WTC11 (cell line): ENCODE measurements at regions not wholly inside any gene's neighbourhood (a gene's known extent, or its start where the extent isn't known, plus 50 kb on each side); places are given as distances from the start of the nearest gene placed in this dataset.

Source experiments
- ATAC-seq: fragments of 200-7000 bp; cut with Tn5 transposase; 2 replicates; pipeline ENCODE4 v1.10.0; 2021; ENCODE audit warnings: mild to moderate bottlenecking, moderate library complexity
- CTCF ChIA-PET: fragments of 300-600 bp; sonication (Branson Sonifier 250); formaldehyde crosslinking; loops from one replicate; lab custom pipeline; 2021; ENCODE audit warnings: antibody characterized with exemption; lab: Charles Lee
- POLR2A ChIA-PET: fragments of 350-600 bp; sonication (Branson Sonifier 250); formaldehyde crosslinking; loops from one replicate; lab custom pipeline; 2021; ENCODE audit warnings: antibody characterized with exemption; lab: Charles Lee
- DNase-seq: peaks from one replicate; pipeline ENCODE4 v3.0.0; 2021; ENCODE audit warnings: low spot score
- H3K27ac Mint-ChIP-seq: 2 replicates; pipeline ENCODE4 v1.8.0; 2021; ENCODE audit warnings: mixed read lengths
- H3K27me3 Mint-ChIP-seq: 2 replicates; pipeline ENCODE4 v1.8.0; 2021; ENCODE audit warnings: low read depth, mild to moderate bottlenecking, moderate library complexity, mixed read lengths
- H3K36me3 Mint-ChIP-seq: 2 replicates; pipeline ENCODE4 v1.8.0; 2021; ENCODE audit warnings: mixed read lengths
- H3K4me1 Mint-ChIP-seq: 2 replicates; pipeline ENCODE4 v1.8.0; 2022; ENCODE audit warnings: mixed read lengths
- H3K4me3 Mint-ChIP-seq: 2 replicates; pipeline ENCODE4 v1.8.0; 2021; ENCODE audit warnings: mild to moderate bottlenecking, moderate library complexity, mixed read lengths
- H3K9me3 Mint-ChIP-seq: 2 replicates; pipeline ENCODE4 v1.8.0; 2021; ENCODE audit warnings: mixed read lengths
- CBFB ChIP-seq: sonication (generic); formaldehyde crosslinking; IDR thresholded peaks from 2 replicates; pipeline ENCODE4 v1.8.1; 2022; ENCODE audit warnings: mild to moderate bottlenecking, low read depth, missing genetic modification reagents
- EMX1 ChIP-seq: fragments of 250-450 bp; sonication (Bioruptor Pico); IDR thresholded peaks from 2 replicates; pipeline ENCODE4 v1.8.0; 2021; ENCODE audit warnings: mild to moderate bottlenecking
- IRF2 ChIP-seq: sonication (generic); formaldehyde crosslinking; IDR thresholded peaks from 2 replicates; pipeline ENCODE4 v1.8.0; 2022; ENCODE audit warnings: low read depth, missing genetic modification reagents, borderline replicate concordance
- JUN ChIP-seq: sonication (generic); formaldehyde crosslinking; IDR thresholded peaks from 2 replicates; pipeline ENCODE4 v1.8.0; 2023; ENCODE audit warnings: mild to moderate bottlenecking, missing genetic modification reagents
- KAT7 ChIP-seq: sonication (generic); formaldehyde crosslinking; IDR thresholded peaks from 2 replicates; pipeline ENCODE4 v1.8.1; 2023; ENCODE audit warnings: missing genetic modification reagents, mild to moderate bottlenecking, borderline replicate concordance
- MYBL2 ChIP-seq: sonication (generic); formaldehyde crosslinking; IDR thresholded peaks from 2 replicates; pipeline ENCODE4 v1.8.1; 2023; ENCODE audit warnings: mild to moderate bottlenecking, moderate library complexity, missing genetic modification reagents
- NR1H2 ChIP-seq: sonication (generic); formaldehyde crosslinking; IDR thresholded peaks from 2 replicates; pipeline ENCODE4 v1.9.0; 2021; ENCODE audit warnings: mild to moderate bottlenecking, moderate library complexity, missing genetic modification reagents
- RORB ChIP-seq: fragments of 250-450 bp; sonication (Bioruptor Pico); IDR thresholded peaks from 2 replicates; pipeline ENCODE4 v1.9.0; 2021; ENCODE audit warnings: mild to moderate bottlenecking
- SMAD3 ChIP-seq: sonication (generic); formaldehyde crosslinking; IDR thresholded peaks from 2 replicates; pipeline ENCODE4 v1.8.0; 2022; ENCODE audit warnings: missing genetic modification reagents, mild to moderate bottlenecking, borderline replicate concordance
- TEAD1 ChIP-seq: sonication (generic); formaldehyde crosslinking; IDR thresholded peaks from 2 replicates; pipeline ENCODE4 v1.8.0; 2022; ENCODE audit warnings: mild to moderate bottlenecking, missing genetic modification reagents
- TF ChIP-seq, protein P1 (sequence below): sonication (generic); formaldehyde crosslinking; IDR thresholded peaks from 2 replicates; pipeline ENCODE4 v1.8.1; 2022; ENCODE audit warnings: low read depth, mild to moderate bottlenecking, moderate library complexity, missing genetic modification reagents, borderline replicate concordance
- TF ChIP-seq, protein P2 (sequence below): sonication (generic); formaldehyde crosslinking; IDR thresholded peaks from 2 replicates; pipeline ENCODE4 v1.8.1; 2023; ENCODE audit warnings: mild to moderate bottlenecking, moderate library complexity, missing genetic modification reagents
- TF ChIP-seq, protein P3 (sequence below): fragments of 250-450 bp; sonication (Bioruptor Pico); IDR thresholded peaks from 2 replicates; pipeline ENCODE4 v1.9.0; 2021; ENCODE audit warnings: moderate library complexity, mild to moderate bottlenecking, inconsistent platforms, borderline replicate concordance
- TF ChIP-seq, protein P4 (sequence below): sonication (generic); formaldehyde crosslinking; IDR thresholded peaks from 2 replicates; pipeline ENCODE4 v1.8.1; 2023; ENCODE audit warnings: mild to moderate bottlenecking, missing genetic modification reagents, moderate library complexity
- TF ChIP-seq, protein P5 (sequence below): sonication (generic); formaldehyde crosslinking; conservative IDR thresholded peaks from 2 replicates; pipeline ENCODE4 v1.8.1; 2023; ENCODE audit warnings: mild to moderate bottlenecking, low read depth, missing genetic modification reagents, moderate library complexity
- TF ChIP-seq, protein P6 (sequence below): fragments of 250-450 bp; sonication (Bioruptor Pico); conservative IDR thresholded peaks from 2 replicates; pipeline ENCODE4 v1.9.0; 2021; ENCODE audit warnings: mild to moderate bottlenecking

DNA sequence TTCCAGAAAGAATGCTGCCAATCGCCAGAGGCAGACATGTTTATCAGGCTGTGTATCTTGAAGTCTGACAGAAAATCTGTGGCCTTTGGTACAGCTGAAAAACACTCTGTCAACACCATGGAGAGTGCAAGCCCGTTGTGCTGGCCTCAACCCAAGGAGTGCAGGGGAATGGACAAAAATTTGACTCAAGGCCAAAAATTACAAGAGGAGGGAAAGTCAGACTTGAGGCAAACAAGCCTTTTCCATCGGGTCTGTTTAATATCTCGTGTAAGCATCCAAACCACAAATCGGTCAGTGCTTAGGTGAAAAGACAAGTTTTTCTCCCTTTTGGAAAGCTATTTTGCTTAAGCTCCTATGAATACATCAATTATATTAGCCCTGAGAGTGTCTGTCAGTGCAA, 305.3 kb upstream of the NFE2L3 start:
- Mint-ChIP-seq H3K4me3 (no peak overlapping the region), H3K9me3 (no peaks in the 10 kb centered on the region), H3K36me3 (no peaks in the 10 kb centered on the region), H3K4me1 (peaks cover 19% of the 10 kb centered on the region), H3K27me3 (peaks cover 5% of the 10 kb centered on the region), H3K27ac (no peak overlapping the region)
- no peak for DNase-seq
- ATAC-seq = no peak
- ChIA-PET POLR2A (no interaction called here), CTCF (interaction anchor here (1.0 kb wide), 1 partner anchor 8 kb away, joined by 3 read pairs; no protein-coding TSS in a partner anchor)
- TF ChIP-seq, protein P1, sequence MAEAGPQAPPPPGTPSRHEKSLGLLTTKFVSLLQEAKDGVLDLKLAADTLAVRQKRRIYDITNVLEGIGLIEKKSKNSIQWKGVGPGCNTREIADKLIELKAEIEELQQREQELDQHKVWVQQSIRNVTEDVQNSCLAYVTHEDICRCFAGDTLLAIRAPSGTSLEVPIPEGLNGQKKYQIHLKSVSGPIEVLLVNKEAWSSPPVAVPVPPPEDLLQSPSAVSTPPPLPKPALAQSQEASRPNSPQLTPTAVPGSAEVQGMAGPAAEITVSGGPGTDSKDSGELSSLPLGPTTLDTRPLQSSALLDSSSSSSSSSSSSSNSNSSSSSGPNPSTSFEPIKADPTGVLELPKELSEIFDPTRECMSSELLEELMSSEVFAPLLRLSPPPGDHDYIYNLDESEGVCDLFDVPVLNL = no peak
- TF ChIP-seq, protein P2, sequence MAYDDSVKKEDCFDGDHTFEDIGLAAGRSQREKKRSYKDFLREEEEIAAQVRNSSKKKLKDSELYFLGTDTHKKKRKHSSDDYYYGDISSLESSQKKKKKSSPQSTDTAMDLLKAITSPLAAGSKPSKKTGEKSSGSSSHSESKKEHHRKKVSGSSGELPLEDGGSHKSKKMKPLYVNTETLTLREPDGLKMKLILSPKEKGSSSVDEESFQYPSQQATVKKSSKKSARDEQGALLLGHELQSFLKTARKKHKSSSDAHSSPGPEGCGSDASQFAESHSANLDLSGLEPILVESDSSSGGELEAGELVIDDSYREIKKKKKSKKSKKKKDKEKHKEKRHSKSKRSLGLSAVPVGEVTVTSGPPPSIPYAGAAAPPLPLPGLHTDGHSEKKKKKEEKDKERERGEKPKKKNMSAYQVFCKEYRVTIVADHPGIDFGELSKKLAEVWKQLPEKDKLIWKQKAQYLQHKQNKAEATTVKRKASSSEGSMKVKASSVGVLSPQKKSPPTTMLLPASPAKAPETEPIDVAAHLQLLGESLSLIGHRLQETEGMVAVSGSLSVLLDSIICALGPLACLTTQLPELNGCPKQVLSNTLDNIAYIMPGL (CRISPR knock-in tag) = no peak
- TF ChIP-seq, protein P3, sequence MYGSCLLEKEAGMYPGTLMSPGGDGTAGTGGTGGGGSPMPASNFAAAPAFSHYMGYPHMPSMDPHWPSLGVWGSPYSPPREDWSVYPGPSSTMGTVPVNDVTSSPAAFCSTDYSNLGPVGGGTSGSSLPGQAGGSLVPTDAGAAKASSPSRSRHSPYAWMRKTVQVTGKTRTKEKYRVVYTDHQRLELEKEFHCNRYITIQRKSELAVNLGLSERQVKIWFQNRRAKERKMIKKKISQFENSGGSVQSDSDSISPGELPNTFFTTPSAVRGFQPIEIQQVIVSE (CRISPR knock-in tag) = no peak
- TF ChIP-seq NR1H2 (CRISPR knock-in tag) (no peak), MYBL2 (CRISPR knock-in tag) (no peak), KAT7 (CRISPR knock-in tag) (no peak), CBFB (CRISPR knock-in tag) (no peak), EMX1 (CRISPR knock-in tag) (no peak), IRF2 (CRISPR knock-in tag) (no peak), RORB (CRISPR knock-in tag) (no peak)
- TF ChIP-seq, protein P4, sequence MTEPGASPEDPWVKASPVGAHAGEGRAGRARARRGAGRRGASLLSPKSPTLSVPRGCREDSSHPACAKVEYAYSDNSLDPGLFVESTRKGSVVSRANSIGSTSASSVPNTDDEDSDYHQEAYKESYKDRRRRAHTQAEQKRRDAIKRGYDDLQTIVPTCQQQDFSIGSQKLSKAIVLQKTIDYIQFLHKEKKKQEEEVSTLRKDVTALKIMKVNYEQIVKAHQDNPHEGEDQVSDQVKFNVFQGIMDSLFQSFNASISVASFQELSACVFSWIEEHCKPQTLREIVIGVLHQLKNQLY (CRISPR knock-in tag) = no peak
- TF ChIP-seq, protein P5, sequence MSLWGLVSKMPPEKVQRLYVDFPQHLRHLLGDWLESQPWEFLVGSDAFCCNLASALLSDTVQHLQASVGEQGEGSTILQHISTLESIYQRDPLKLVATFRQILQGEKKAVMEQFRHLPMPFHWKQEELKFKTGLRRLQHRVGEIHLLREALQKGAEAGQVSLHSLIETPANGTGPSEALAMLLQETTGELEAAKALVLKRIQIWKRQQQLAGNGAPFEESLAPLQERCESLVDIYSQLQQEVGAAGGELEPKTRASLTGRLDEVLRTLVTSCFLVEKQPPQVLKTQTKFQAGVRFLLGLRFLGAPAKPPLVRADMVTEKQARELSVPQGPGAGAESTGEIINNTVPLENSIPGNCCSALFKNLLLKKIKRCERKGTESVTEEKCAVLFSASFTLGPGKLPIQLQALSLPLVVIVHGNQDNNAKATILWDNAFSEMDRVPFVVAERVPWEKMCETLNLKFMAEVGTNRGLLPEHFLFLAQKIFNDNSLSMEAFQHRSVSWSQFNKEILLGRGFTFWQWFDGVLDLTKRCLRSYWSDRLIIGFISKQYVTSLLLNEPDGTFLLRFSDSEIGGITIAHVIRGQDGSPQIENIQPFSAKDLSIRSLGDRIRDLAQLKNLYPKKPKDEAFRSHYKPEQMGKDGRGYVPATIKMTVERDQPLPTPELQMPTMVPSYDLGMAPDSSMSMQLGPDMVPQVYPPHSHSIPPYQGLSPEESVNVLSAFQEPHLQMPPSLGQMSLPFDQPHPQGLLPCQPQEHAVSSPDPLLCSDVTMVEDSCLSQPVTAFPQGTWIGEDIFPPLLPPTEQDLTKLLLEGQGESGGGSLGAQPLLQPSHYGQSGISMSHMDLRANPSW (CRISPR knock-in tag) = no peak

DNA sequence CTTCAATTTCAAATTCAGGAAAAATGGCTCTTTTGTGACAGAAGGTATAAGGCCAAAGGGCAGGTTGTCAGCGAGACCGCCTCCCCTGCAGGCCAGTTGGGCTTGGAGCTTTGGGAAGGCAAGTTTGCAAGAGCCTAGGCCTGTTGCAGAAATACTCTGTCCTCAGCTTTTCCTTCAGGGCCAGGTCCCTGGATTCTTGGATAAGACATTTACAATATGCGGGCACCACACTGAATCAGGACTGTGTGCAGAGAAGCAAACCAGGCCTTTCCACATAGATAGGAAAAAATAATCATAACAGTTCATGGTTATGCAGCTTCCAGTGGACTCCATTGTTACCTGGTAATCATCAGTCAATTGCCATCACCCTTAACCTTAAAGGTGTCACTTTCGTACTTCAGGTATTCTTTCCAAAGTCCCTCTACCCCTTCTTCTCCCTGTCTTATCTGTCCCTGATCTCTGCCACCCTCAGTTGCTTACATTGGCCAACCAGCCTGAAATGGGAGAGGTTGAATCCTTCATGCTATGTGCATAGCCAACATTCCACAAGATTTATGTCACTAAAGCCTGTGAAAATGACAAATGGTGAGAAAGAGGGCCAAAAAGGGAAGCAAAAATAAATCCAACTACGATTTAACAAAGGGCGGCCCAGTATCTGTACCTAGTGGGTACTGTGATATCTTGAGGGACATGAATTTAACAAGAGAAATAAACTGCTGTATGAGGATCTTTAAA, 304.5 kb upstream of the NFE2L3 start:
- no peaks in the 10 kb centered on the region for H3K9me3 Mint-ChIP-seq
- ChIA-PET CTCF (interaction anchor here (1.0 to 1.2 kb wide), 2 partner anchors 9 to 588 kb away, joined by 3 to 5 read pairs; no protein-coding TSS in a partner anchor), POLR2A (no interaction called here)
- H3K36me3 Mint-ChIP-seq = no peaks in the 10 kb centered on the region
- TF ChIP-seq SMAD3 (CRISPR knock-in tag) = no peak
- TF ChIP-seq, protein P6, sequence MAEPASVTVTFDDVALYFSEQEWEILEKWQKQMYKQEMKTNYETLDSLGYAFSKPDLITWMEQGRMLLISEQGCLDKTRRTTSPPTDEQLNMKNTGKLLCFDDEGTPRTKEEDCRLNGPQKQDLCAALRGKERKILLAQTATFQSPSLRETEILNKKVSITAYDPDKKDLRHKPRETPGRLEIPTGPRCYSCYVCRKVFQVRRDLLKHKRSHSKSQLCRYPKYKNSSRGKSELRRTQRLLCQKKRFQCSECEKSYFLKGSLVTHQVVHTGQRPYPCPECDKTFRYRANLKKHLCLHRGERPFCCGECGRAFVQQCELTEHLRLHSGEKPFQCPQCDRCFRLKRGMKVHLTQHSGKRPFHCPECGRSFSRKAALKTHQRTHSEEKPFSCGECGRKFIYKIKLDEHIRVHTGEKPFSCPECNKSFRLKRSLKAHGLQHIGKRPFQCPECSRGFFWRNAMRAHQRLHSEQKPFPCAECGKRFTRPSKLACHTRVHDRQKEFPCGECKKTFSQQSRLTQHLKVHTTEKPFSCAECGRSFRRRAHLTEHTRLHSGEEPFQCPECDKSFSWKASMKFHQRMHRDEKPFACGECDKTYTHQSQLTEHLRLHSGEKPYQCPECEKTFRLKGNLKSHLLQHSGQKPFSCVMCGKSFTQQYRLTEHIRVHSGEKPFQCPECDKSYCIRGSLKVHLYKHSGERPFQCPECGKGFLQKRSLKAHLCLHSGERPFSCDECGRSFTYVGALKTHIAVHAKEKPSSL (CRISPR knock-in tag) = no peak
- no peak for TF ChIP-seq TEAD1 (CRISPR knock-in tag)
- no peak for TF ChIP-seq JUN (CRISPR knock-in tag)
- no peak for TF ChIP-seq RORB (CRISPR knock-in tag)
- TF ChIP-seq, all 79 proteins: peak for 0
- ATAC-seq (no peak), DNase-seq (no peak)
- Mint-ChIP-seq H3K4me1 (peaks cover 14% of the 10 kb centered on the region), H3K27ac (no peak overlapping the region), H3K27me3 (peaks cover 12% of the 10 kb centered on the region), H3K4me3 (no peak overlapping the region)
